Right lobe of liver (tissue), 6 donors: ENCODE measurements at regions not wholly inside any gene's neighbourhood (a gene's known extent, or its start where the extent isn't known, plus 50 kb on each side); places are given as distances from the start of the nearest gene placed in this dataset.

ENCODE experiments used
- ATAC-seq, 4 donors: fragments of 200-7000 bp; cut with Tn5 transposase; one replicate each; pipeline ENCODE4 v1.9.1; 2020; ENCODE audit warnings: mild to moderate bottlenecking in 4 of 4, moderate library complexity in 4 of 4
- DNase-seq, 3 donors: peaks; one replicate each; pipeline ENCODE4 v3.0.0-alpha.2; 2020
- H3K27ac ChIP-seq, 3 donors: fragments of 200-600 bp; one replicate each; pipeline ENCODE4 v1.8.0; 2022
- H3K27me3 ChIP-seq, 2 donors: fragments of 200-600 bp; one replicate each; pipeline ENCODE4 v1.8.0; 2022
- H3K36me3 ChIP-seq, 4 donors: fragments of 200-600 bp; sonication (generic) in 1 of 4; one replicate each; pipeline versions ENCODE4 v1.5.1 to v1.8.0; 2017 to 2022; ENCODE audit warnings: control low read depth in 1 of 4
- H3K4me1 ChIP-seq, 4 donors: fragments of 200-600 bp; sonication (generic) in 1 of 4; one replicate each; pipeline versions ENCODE4 v1.5.1 to v1.8.0; 2017 to 2022; ENCODE audit warnings: control low read depth in 1 of 4
- H3K4me3 ChIP-seq, 3 donors: fragments of 200-600 bp; one replicate each; pipeline ENCODE4 v1.8.0; 2022
- H3K9me3 ChIP-seq, 4 donors: fragments of 200-600 bp; sonication (generic) in 1 of 4; one replicate each; pipeline versions ENCODE4 v1.5.1 to v1.8.0; 2017 to 2022; ENCODE audit warnings: control low read depth in 1 of 4
- POLR2A ChIP-seq: fragments of 450-650 bp; IDR thresholded peaks from one replicate; pipeline ENCODE4 v1.6.1; 2017; ENCODE audit warnings: antibody characterized with exemption, mild to moderate bottlenecking
- WGBS: methylation state at CpG from one replicate; pipeline ENCODE4 v1.1.6; 2018; ENCODE audit warnings: low coverage, low lambda C conversion rate; ENCODE audit not compliant: insufficient coverage; ENCODE audit errors: missing lambda C conversion rate; 5-methylcytosine and 5-hydroxymethylcytosine counted together
- intact Hi-C, 2 donors: fragments of 100-400 bp; cut with DNase I; formaldehyde crosslinking; loops; one replicate each; pipeline versions ENCODE4 v1.11.2 to v1.14.1; 2022
- TF ChIP-seq, protein P1 (sequence below), 4 donors: fragments of 200-600 bp in 3 of 4; fragments of 450-650 bp in 1 of 4; IDR thresholded peaks; one replicate each; pipeline versions ENCODE4 v1.5.1 to v1.8.0; 2016 to 2022; ENCODE audit warnings: antibody characterized with exemption in 4 of 4, mild to moderate bottlenecking in 2 of 4
- donor health status: DM: no; HTN: yes; CAD: no.
- donor health status: DM: no; HTN: no; CAD: no.
- donor health status: DM: no; HTN: no; CAD: no.
- donor health status: DM: no; HTN: yes; CAD: no.
- donor health status: DM: no; HTN: yes; CAD: no.

- no CpG with 5 or more reads among the region's 1 CpG for WGBS
- Histone ChIP-seq H3K27me3 (no peaks in the 10 kb centered on the region), H3K27ac (no peak overlapping the region), H3K9me3 (no peaks in the 10 kb centered on the region), H3K4me3 (no peak overlapping the region), H3K4me1 (peaks cover 0 to 9% (median 3%) of the 10 kb centered on the region in 4 donors), H3K36me3 (no peaks in the 10 kb centered on the region)
- TF ChIP-seq POLR2A, result no peak
- TF ChIP-seq, protein P1, sequence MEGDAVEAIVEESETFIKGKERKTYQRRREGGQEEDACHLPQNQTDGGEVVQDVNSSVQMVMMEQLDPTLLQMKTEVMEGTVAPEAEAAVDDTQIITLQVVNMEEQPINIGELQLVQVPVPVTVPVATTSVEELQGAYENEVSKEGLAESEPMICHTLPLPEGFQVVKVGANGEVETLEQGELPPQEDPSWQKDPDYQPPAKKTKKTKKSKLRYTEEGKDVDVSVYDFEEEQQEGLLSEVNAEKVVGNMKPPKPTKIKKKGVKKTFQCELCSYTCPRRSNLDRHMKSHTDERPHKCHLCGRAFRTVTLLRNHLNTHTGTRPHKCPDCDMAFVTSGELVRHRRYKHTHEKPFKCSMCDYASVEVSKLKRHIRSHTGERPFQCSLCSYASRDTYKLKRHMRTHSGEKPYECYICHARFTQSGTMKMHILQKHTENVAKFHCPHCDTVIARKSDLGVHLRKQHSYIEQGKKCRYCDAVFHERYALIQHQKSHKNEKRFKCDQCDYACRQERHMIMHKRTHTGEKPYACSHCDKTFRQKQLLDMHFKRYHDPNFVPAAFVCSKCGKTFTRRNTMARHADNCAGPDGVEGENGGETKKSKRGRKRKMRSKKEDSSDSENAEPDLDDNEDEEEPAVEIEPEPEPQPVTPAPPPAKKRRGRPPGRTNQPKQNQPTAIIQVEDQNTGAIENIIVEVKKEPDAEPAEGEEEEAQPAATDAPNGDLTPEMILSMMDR (IDR thresholded peaks at IDR 0.05), result no peak
- no peak for ATAC-seq
- DNase-seq, result no peak
- intact Hi-C loops, result no loop called here
These were observed 470.6 kb downstream of the BCAT1 start for GRCh38 chr12:24478254-24478653.

DNA sequence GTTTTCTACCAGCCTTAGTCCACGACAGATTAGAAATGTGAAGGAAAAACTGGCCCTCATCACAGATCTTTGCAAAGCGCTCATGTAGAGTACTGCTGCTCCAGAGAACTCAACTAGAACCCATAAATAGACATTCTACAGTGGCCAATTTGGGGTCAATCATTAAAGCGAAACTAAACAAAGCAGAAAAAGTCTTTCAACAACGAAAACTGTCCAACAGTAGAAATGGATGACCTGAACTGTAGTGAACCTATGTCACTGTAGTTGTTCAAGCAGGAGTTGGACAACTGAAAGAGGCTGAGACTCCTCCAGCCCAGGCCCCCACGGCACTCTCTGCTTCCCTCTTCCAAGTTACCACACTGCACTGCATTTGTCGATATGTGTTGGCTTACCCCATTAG lies 472.6 kb downstream of the BCAT1 start:
- Histone ChIP-seq H3K9me3 (no peaks in the 10 kb centered on the region), H3K4me1 (peaks cover 0 to 15% (median 3%) of the 10 kb centered on the region in 4 donors), H3K4me3 (peak overlapping the region in 1 of 3 donors; percentile 15), H3K36me3 (no peaks in the 10 kb centered on the region), H3K27me3 (no peaks in the 10 kb centered on the region), H3K27ac (peak overlapping the region; percentile 10 to 78 (median 69))
- no peak for DNase-seq
- no peak for TF ChIP-seq POLR2A
- TF ChIP-seq, protein P1 (IDR thresholded peaks at IDR 0.05), result no peak
- intact Hi-C loops, result no loop called here
- WGBS, result 17% methylated on average over 6 of the region's 6 CpGs
- ATAC-seq, result peak; percentile 89 to 92 (median 90)

DNA sequence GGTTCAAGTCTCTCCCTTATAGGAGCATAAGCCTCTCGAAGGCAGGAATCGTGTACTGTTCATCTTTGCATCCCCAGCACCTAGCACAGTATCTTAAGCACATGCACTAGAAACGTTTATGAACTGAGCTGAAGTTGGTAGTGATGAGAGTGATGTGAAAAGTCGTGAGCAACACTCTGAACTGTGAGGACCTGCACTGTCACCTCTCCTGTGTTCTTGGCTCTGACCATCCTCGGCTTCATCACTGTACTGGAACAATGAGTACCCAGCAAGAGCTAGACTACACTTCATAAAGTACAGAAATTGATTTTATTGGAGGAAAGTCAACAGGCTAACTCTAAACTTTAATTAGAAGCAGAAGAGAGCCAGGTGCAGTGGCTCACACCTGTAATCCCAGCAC lies 473.6 kb downstream of the BCAT1 start:
- Histone ChIP-seq H3K27me3 (no peaks in the 10 kb centered on the region), H3K27ac (peak overlapping the region in 2 of 3 donors; percentile 69 to 78), H3K4me3 (no peak overlapping the region), H3K36me3 (no peaks in the 10 kb centered on the region), H3K4me1 (peaks cover 0 to 18% (median 3%) of the 10 kb centered on the region in 4 donors), H3K9me3 (no peaks in the 10 kb centered on the region)
- WGBS, result 67% methylated on average over 5 of the region's 5 CpGs
- DNase-seq (peak in 1 of 3 donors; percentile 52), ATAC-seq (peak; percentile 47 to 89 (median 56))
- intact Hi-C loops, result no loop called here
- TF ChIP-seq, protein P1 (IDR thresholded peaks at IDR 0.05), result no peak
- no peak for TF ChIP-seq POLR2A

GRCh38 chr12:24473097-24473496 lies 475.8 kb downstream of the BCAT1 start:
- DNase-seq (no peak), ATAC-seq (no peak)
- Histone ChIP-seq H3K27ac (no peak overlapping the region), H3K27me3 (no peaks in the 10 kb centered on the region), H3K4me1 (peaks cover 0 to 25% (median 3%) of the 10 kb centered on the region in 4 donors), H3K9me3 (no peaks in the 10 kb centered on the region), H3K36me3 (no peaks in the 10 kb centered on the region), H3K4me3 (no peak overlapping the region)
- intact Hi-C loops, result no loop called here
- WGBS, result 62% methylated on average over 4 of the region's 4 CpGs
- TF ChIP-seq, protein P1 (IDR thresholded peaks at IDR 0.05), result no peak
- TF ChIP-seq POLR2A, result no peak

DNA sequence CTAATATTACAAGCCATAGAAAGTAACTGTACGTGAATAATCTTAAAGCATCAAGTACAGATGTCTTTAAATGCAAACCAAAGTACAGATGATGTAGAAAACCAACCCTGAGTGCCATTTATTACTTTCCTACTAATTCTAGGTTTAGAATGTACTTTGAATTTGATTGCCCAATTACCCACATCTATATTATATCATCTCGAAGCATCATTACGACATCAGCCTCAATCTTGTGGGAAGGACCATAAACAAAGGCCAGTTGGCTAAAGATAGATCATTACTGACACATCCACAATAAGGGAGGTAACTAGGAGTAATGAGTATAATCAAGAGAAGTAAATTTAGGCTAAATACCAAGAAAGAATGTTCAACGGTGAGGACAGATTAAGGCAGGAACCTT lies 478.9 kb downstream of the BCAT1 start:
- Histone ChIP-seq H3K27me3 (no peaks in the 10 kb centered on the region), H3K27ac (no peak overlapping the region), H3K4me1 (peaks cover 0 to 16% (median 0%) of the 10 kb centered on the region in 4 donors), H3K4me3 (no peak overlapping the region), H3K36me3 (no peaks in the 10 kb centered on the region), H3K9me3 (no peaks in the 10 kb centered on the region)
- TF ChIP-seq, protein P1 (IDR thresholded peaks at IDR 0.05), result no peak
- no peak for TF ChIP-seq POLR2A
- ATAC-seq, result peak; percentile 48 to 87 (median 70)
- intact Hi-C loops, result no loop called here
- DNase-seq, result no peak
- 46% methylated on average over 4 of the region's 4 CpGs for WGBS
